Esophagus muscularis mucosa (tissue), 4 donors: ENCODE measurements at regions not wholly inside any gene's neighbourhood (a gene's known extent, or its start where the extent isn't known, plus 50 kb on each side); places are given as distances from the start of the nearest gene placed in this dataset.

Experiments used
- DNase-seq: peaks from one replicate; pipeline ENCODE4 v3.0.0-alpha.2; 2017; ENCODE audit errors: extremely low spot score
- H3K27ac ChIP-seq, 4 donors: fragments of 200-600 bp; sonication (generic); replicated peaks in 1 of 4; 1 replicate in 3 of 4; 2 replicates in 1 of 4; pipeline ENCODE4 v1.5.1; 2016 to 2019; ENCODE audit warnings: mild to moderate bottlenecking in 1 of 4
- H3K27me3 ChIP-seq, 4 donors: fragments of 200-600 bp; sonication (generic); one replicate each; pipeline versions ENCODE4 v1.5.1 to v1.6.0; 2016 to 2019
- H3K36me3 ChIP-seq, 4 donors: fragments of 200-600 bp; sonication (generic); one replicate each; pipeline ENCODE4 v1.5.1; 2016 to 2019
- H3K4me1 ChIP-seq, 4 donors: fragments of 200-600 bp; sonication (generic); one replicate each; pipeline ENCODE4 v1.5.1; 2016 to 2019
- H3K4me3 ChIP-seq, 4 donors: fragments of 200-600 bp; sonication (generic); 1 replicate in 2 of 4; 2 replicates in 2 of 4; pipeline ENCODE4 v1.5.1; 2016 to 2019; ENCODE audit warnings: mild to moderate bottlenecking in 4 of 4, moderate library complexity in 1 of 4
- H3K9me3 ChIP-seq, 4 donors: fragments of 200-600 bp; sonication (generic); 1 replicate in 3 of 4; 2 replicates in 1 of 4; pipeline ENCODE4 v1.5.1; 2016 to 2019
- EP300 ChIP-seq: sonication (generic); formaldehyde crosslinking; IDR thresholded peaks from one replicate; pipeline ENCODE4 v1.6.1; 2017; ENCODE audit warnings: antibody characterized with exemption
- POLR2A ChIP-seq: fragments of 450-650 bp; IDR thresholded peaks from one replicate; pipeline ENCODE4 v1.6.1; 2017; ENCODE audit warnings: antibody characterized with exemption, moderate library complexity, mild to moderate bottlenecking, low read depth
- POLR2AphosphoS5 ChIP-seq, 2 donors: sonication (generic); formaldehyde crosslinking; IDR thresholded peaks; one replicate each; pipeline ENCODE4 v1.6.1; 2017; ENCODE audit warnings: antibody characterized with exemption in 2 of 2
- WGBS: methylation state at CpG from one replicate; pipeline ENCODE4 v1.1.5; 2018; 5-methylcytosine and 5-hydroxymethylcytosine counted together
- intact Hi-C: fragments of 100-400 bp; cut with DNase I; formaldehyde crosslinking; loops from one replicate; pipeline ENCODE4 v1.15.1; 2023
- TF ChIP-seq, protein P1 (sequence below), 3 experiments: fragments of 200-600 bp in 2 of 3; fragments of 450-650 bp in 1 of 3; sonication (generic) in 2 of 3; IDR thresholded peaks; one replicate each; pipeline ENCODE4 v1.5.1; 2017 to 2019; ENCODE audit warnings: antibody characterized with exemption in 3 of 3, mild to moderate bottlenecking in 2 of 3, moderate library complexity in 1 of 3

DNA sequence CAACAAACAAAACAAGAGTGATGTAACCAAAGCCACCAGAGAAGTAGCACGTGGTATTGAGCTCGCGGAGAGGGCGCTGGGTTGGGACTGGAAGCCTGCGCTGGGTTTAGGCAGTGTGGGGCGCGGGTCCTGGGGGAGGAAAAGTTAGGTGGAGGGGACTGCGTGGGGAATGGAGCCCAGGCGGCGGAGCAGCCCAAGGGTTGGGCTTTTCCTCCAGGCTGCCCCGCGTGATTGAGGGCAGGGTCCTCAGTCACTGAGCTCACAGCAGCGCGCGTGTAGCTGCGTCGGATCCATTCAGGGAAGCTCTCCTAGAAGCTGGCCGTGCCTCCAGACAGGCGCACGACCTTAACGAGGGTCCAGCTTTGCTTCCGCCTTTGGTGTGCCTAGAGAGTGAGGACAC is 357.4 kb downstream of the GALR1 start:
- intact Hi-C loops = no loop called here
- peaks cover 0 to under 1% (median 0%) of the 10 kb centered on the region in 4 donors for H3K4me1 ChIP-seq
- H3K27me3 ChIP-seq = peaks cover 0 to 5% (median 0%) of the 10 kb centered on the region in 4 donors
- no peaks in the 10 kb centered on the region for H3K9me3 ChIP-seq
- TF ChIP-seq EP300 (no peak), POLR2AphosphoS5 (IDR thresholded peaks at IDR 0.05) (no peak)
- no peak overlapping the region for H3K27ac ChIP-seq
- DNase-seq = no peak
- 92% methylated on average over 22 of the region's 22 CpGs for WGBS
- H3K4me3 ChIP-seq = no peak overlapping the region
- H3K36me3 ChIP-seq = no peaks in the 10 kb centered on the region

DNA sequence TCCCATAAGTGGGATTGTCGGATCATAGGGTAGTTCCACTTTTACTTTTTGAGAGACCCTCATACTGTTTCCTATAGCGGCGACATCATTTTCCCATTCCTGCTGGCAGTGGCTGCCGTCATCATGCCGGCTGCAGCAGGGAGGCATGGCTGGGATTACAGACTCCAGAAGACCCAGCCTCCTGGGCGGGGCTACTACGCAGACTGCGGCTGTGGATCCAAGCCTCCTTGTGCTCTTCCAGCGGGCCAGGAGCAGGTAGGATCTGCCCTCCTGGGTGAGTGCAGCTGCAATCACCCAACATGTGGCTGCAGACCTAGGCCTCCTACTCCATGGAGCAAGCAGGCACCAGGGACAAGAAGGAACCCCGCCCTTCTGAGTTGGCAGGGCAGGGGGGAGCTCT is 359.2 kb downstream of the GALR1 start:
- Histone ChIP-seq H3K4me1 (no peaks in the 10 kb centered on the region), H3K4me3 (no peak overlapping the region), H3K36me3 (no peaks in the 10 kb centered on the region), H3K27me3 (peaks cover 0 to 5% (median 0%) of the 10 kb centered on the region in 4 donors), H3K9me3 (no peaks in the 10 kb centered on the region), H3K27ac (no peak overlapping the region)
- WGBS = 90% methylated on average over 6 of the region's 10 CpGs
- intact Hi-C loops = no loop called here
- no peak for DNase-seq
- TF ChIP-seq, protein P1, sequence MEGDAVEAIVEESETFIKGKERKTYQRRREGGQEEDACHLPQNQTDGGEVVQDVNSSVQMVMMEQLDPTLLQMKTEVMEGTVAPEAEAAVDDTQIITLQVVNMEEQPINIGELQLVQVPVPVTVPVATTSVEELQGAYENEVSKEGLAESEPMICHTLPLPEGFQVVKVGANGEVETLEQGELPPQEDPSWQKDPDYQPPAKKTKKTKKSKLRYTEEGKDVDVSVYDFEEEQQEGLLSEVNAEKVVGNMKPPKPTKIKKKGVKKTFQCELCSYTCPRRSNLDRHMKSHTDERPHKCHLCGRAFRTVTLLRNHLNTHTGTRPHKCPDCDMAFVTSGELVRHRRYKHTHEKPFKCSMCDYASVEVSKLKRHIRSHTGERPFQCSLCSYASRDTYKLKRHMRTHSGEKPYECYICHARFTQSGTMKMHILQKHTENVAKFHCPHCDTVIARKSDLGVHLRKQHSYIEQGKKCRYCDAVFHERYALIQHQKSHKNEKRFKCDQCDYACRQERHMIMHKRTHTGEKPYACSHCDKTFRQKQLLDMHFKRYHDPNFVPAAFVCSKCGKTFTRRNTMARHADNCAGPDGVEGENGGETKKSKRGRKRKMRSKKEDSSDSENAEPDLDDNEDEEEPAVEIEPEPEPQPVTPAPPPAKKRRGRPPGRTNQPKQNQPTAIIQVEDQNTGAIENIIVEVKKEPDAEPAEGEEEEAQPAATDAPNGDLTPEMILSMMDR (IDR thresholded peaks at IDR 0.05) = no peak
- TF ChIP-seq POLR2AphosphoS5 (IDR thresholded peaks at IDR 0.05) = no peak
- no peak for TF ChIP-seq EP300
- TF ChIP-seq POLR2A = no peak

DNA sequence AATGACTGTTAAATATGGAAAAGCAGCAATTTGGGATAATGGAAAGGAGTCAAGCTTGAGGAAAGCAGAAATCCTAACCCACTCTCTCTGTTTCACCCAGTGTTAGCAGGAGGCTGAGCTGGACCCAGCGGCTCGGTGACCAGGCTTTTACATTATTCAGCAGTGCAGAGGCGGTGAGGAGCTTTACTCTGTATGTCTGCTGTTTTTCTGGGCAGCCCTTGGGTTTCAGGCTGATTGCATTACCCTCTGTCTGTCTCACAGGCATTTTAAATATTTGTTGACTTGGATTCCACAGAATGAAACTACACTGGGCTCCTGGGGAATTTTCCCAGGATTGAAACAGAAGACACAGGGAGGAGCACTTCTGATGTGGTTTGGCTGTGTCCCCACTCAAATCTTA is 368.0 kb downstream of the GALR1 start:
- no peak overlapping the region for H3K4me3 ChIP-seq
- no peaks in the 10 kb centered on the region for H3K9me3 ChIP-seq
- no peaks in the 10 kb centered on the region for H3K36me3 ChIP-seq
- H3K4me1 ChIP-seq = peaks cover 0 to 6% (median 0%) of the 10 kb centered on the region in 4 donors
- intact Hi-C loops = no loop called here
- H3K27ac ChIP-seq = no peak overlapping the region
- peaks cover 0 to 4% (median 0%) of the 10 kb centered on the region in 4 donors for H3K27me3 ChIP-seq
- DNase-seq = no peak
- WGBS = 69% methylated on average over 3 of the region's 3 CpGs
- TF ChIP-seq, protein P1 (IDR thresholded peaks at IDR 0.05) = no peak
- TF ChIP-seq POLR2AphosphoS5 (IDR thresholded peaks at IDR 0.05) (no peak), EP300 (no peak)

DNA sequence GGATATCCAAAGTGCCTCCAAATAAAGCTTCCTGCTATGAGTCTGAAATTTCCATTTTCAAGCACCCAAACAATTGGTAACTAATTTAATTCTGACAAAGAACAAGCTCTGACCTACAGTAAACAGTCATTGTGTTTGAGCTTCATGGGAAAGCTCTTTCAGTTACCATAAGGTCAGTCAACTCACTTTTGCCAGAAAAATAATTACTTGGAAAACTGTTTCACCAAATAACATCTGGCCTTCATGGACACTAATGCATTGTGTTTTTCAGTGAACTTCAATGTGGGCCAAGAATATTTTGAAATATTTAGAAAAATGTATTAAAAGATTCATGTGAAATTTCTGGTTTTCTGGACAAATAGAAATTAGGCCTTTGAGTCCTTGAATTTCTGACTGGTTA is 369.9 kb downstream of the GALR1 start:
- Histone ChIP-seq H3K27ac (no peak overlapping the region), H3K4me1 (peaks cover 0 to 6% (median 0%) of the 10 kb centered on the region in 4 donors), H3K36me3 (no peaks in the 10 kb centered on the region), H3K4me3 (no peak overlapping the region), H3K9me3 (no peaks in the 10 kb centered on the region), H3K27me3 (peaks cover 0 to 2% (median 0%) of the 10 kb centered on the region in 4 donors)
- no peak for DNase-seq
- intact Hi-C loops = no loop called here
- TF ChIP-seq, protein P1 (IDR thresholded peaks at IDR 0.05) = no peak
- TF ChIP-seq POLR2AphosphoS5 (IDR thresholded peaks at IDR 0.05) (no peak), EP300 (no peak), POLR2A (no peak)

DNA sequence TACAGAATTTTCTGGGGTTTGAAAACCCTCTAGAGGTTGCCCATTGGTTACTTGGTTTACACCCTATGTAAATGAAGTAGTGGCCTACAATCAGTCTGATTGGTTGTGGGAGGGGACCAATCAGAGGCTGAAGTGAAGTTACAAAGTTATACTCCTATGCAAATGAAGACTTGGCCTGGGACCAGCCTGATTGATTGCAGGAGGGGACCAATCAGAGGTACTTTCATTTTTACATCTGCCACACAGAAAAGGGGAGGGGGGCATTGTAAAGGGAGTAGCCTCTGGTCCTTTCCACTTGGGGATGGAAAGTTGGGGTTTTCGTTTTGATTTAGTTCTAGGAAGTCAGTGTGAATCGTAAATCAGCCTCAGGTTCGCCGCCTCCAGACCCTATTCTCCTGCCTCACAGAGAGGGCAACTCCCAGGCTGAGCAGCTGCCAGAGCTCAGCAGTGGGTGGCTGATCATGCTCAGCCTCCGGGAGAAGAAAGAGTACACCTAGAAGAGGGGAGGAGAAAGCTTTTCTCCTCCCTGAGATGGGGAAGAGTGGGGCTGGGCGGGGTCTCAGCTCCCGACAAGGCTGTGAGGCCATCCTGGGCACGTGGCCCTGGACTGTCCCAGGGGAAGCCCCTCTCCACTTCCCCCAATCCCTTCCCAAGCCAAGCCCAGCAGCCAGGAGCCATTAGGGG is 372.5 kb downstream of the GALR1 start:
- DNase-seq = no peak
- H3K4me3 ChIP-seq = no peak overlapping the region
- H3K9me3 ChIP-seq = no peaks in the 10 kb centered on the region
- H3K36me3 ChIP-seq = no peaks in the 10 kb centered on the region
- H3K27me3 ChIP-seq = no peaks in the 10 kb centered on the region
- peaks cover 0 to 6% (median 0%) of the 10 kb centered on the region in 4 donors for H3K4me1 ChIP-seq
- TF ChIP-seq POLR2AphosphoS5 (IDR thresholded peaks at IDR 0.05) (no peak), EP300 (no peak), POLR2A (no peak)
- TF ChIP-seq, protein P1 (IDR thresholded peaks at IDR 0.05) = no peak
- intact Hi-C loops = no loop called here
- 77% methylated on average over 7 of the region's 8 CpGs for WGBS
- H3K27ac ChIP-seq = no peak overlapping the region
